Breast epithelium (tissue), 3 donors: ENCODE measurements at regions not wholly inside any gene's neighbourhood (a gene's known extent, or its start where the extent isn't known, plus 50 kb on each side); places are given as distances from the start of the nearest gene placed in this dataset.

Experiments used
- POLR2A ChIP-seq: fragments of 450-650 bp; IDR thresholded peaks from one replicate; pipeline ENCODE4 v1.6.1; 2016; ENCODE audit warnings: antibody characterized with exemption, mild to moderate bottlenecking, moderate library complexity
- TF ChIP-seq, protein P1 (sequence below), 3 donors: fragments of 450-650 bp; IDR thresholded peaks; one replicate each; pipeline ENCODE4 v1.5.1; 2016 to 2017; ENCODE audit warnings: antibody characterized with exemption in 3 of 3, mild to moderate bottlenecking in 3 of 3, moderate library complexity in 3 of 3

DNA sequence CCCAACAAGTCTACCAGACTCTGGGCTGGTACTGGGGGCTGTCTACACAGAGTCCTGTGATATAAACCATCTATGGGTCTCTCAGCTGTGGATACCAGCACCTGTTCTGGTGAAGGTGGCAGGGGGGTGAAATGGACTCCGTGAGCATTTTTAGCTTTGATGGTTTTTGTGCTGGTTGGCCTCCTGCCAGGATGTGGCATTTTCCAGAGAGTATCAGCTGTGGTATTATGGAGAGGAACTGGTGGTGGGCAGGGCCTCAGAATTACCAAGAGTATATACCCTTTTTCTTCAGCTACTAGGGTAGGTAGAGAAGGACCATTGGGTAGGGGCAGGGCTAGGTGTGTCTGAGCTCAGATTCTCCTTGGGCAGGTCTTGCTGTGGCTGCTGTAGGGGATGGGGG lies 1920.9 kb upstream of the PCDH20 start:
- TF ChIP-seq, protein P1, sequence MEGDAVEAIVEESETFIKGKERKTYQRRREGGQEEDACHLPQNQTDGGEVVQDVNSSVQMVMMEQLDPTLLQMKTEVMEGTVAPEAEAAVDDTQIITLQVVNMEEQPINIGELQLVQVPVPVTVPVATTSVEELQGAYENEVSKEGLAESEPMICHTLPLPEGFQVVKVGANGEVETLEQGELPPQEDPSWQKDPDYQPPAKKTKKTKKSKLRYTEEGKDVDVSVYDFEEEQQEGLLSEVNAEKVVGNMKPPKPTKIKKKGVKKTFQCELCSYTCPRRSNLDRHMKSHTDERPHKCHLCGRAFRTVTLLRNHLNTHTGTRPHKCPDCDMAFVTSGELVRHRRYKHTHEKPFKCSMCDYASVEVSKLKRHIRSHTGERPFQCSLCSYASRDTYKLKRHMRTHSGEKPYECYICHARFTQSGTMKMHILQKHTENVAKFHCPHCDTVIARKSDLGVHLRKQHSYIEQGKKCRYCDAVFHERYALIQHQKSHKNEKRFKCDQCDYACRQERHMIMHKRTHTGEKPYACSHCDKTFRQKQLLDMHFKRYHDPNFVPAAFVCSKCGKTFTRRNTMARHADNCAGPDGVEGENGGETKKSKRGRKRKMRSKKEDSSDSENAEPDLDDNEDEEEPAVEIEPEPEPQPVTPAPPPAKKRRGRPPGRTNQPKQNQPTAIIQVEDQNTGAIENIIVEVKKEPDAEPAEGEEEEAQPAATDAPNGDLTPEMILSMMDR (IDR thresholded peaks at IDR 0.05) = no peak
- no peak for TF ChIP-seq POLR2A
